HG03159 (cell line): ENCODE measurements at regions not wholly inside any gene's neighbourhood (a gene's known extent, or its start where the extent isn't known, plus 50 kb on each side); places are given as distances from the start of the nearest gene placed in this dataset.
A peak's percentile ranks its signal among the peaks of the same experiment; 100 is the strongest.
"Not testable (repeated sequence)": the region's sequence is repeated elsewhere in the genome, so short reads cannot be mapped to it uniquely, and the experiment has no call there.

ENCODE experiments used
- ATAC-seq: cut with Tn5 transposase; IDR thresholded peaks from one replicate; pipeline ENCODE4 v1.9.1; 2021; ENCODE audit warnings: mild to moderate bottlenecking, moderate library complexity; ENCODE audit not compliant: unreplicated experiment

- ATAC-seq = no peak
Measured at GRCh38 chr16:51984395-51984794, 562.5 kb downstream of the TOX3 start.

- peak; percentile 72 for ATAC-seq
Measured at GRCh38 chr16:51982715-51983680, 563.9 kb downstream of the TOX3 start.

GRCh38 chr16:51981725-51982124, 565.2 kb downstream of the TOX3 start:
- ATAC-seq = no peak

- not testable (repeated sequence) for ATAC-seq
Measured at GRCh38 chr16:51977506-51977905, 569.4 kb downstream of the TOX3 start.

- ATAC-seq = no peak
Measured at GRCh38 chr16:51971184-51971583, 575.8 kb downstream of the TOX3 start.

GRCh38 chr16:51968749-51969148, 578.2 kb downstream of the TOX3 start:
- no peak for ATAC-seq

- ATAC-seq = no peak
Measured at GRCh38 chr16:51967646-51968045, 579.3 kb downstream of the TOX3 start.

- ATAC-seq = no peak
Measured at GRCh38 chr16:51960931-51961330, 586.0 kb downstream of the TOX3 start.

- no peak for ATAC-seq
Measured at GRCh38 chr16:51953286-51953985, 593.5 kb downstream of the TOX3 start.

GRCh38 chr16:51952500-51952899, 594.4 kb downstream of the TOX3 start:
- ATAC-seq = no peak

- no peak for ATAC-seq
Measured at GRCh38 chr16:51951668-51952298, 595.2 kb downstream of the TOX3 start.

- ATAC-seq = no peak
Measured at GRCh38 chr16:51950118-51950780, 596.7 kb downstream of the TOX3 start.

GRCh38 chr16:51949282-51949681, 597.7 kb downstream of the TOX3 start:
- ATAC-seq = no peak

- no peak for ATAC-seq
Measured at GRCh38 chr16:51941412-51941811, 605.5 kb downstream of the TOX3 start.

- no peak for ATAC-seq
Measured at GRCh38 chr16:51940183-51940582, 606.8 kb downstream of the TOX3 start.

- no peak for ATAC-seq
Measured at GRCh38 chr16:51939378-51939871, 607.5 kb downstream of the TOX3 start.

- ATAC-seq = no peak
Measured at GRCh38 chr16:51938861-51939260, 608.1 kb downstream of the TOX3 start.

GRCh38 chr16:51937771-51938170, 609.2 kb downstream of the TOX3 start:
- ATAC-seq = no peak

GRCh38 chr16:51936846-51937245, 610.1 kb downstream of the TOX3 start:
- no peak for ATAC-seq

- ATAC-seq = no peak
Measured at GRCh38 chr16:51932317-51932716, 614.6 kb downstream of the TOX3 start.

- no peak for ATAC-seq
Measured at GRCh38 chr16:51931653-51932052, 615.3 kb downstream of the TOX3 start.
